ENCODE measurements at regions not wholly inside any gene's neighbourhood (a gene's known extent, or its start where the extent isn't known, plus 50 kb on each side); places are given as distances from the start of the nearest gene placed in this dataset.

DNA sequence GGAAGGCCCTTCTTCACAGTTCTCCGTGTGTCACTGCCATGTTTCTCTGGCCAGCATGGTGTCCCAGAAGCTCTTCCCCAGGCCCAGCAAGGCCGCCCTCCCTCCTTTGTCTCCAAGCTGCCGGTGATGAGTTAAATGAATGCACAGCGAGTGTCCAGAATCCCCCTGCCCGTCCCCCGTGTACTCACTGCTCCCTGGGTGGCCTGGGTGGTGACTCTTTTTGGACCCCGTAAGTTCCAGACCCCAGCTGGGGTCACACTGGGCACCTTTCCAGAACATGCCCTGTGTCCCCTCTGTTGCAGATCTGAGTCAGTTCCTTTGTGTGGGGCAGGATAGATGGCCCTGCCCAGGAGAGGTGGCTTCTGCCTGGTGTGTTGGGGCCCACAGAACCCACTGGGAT is 95.0 kb downstream of the MRPL36 start:
- peaks cover 2% of the 10 kb centered on the region for H3K4me1 ChIP-seq (ENCODE audit: insufficient read depth)
- no peaks in the 10 kb centered on the region for H3K36me3 ChIP-seq (replicated peaks; ENCODE audit: insufficient read depth, low read depth)
- no peak overlapping the region for H2AFZ ChIP-seq
- no peaks in the 10 kb centered on the region for H3K27me3 ChIP-seq
- no peak overlapping the region for H3K27ac ChIP-seq
- no peaks in the 10 kb centered on the region for H3K9me3 ChIP-seq (ENCODE audit: low read depth)
- no peaks in the 10 kb centered on the region for H3K9me2 ChIP-seq (replicated peaks; ENCODE audit: insufficient read depth)
- no peak overlapping the region for H3K4me3 ChIP-seq
- WGBS (ENCODE audit: low lambda C conversion rate, missing lambda C conversion rate), result 87% methylated on average over 7 of the region's 7 CpGs
- H3K4me2 ChIP-seq, result no peak overlapping the region
- TF ChIP-seq, protein P1, sequence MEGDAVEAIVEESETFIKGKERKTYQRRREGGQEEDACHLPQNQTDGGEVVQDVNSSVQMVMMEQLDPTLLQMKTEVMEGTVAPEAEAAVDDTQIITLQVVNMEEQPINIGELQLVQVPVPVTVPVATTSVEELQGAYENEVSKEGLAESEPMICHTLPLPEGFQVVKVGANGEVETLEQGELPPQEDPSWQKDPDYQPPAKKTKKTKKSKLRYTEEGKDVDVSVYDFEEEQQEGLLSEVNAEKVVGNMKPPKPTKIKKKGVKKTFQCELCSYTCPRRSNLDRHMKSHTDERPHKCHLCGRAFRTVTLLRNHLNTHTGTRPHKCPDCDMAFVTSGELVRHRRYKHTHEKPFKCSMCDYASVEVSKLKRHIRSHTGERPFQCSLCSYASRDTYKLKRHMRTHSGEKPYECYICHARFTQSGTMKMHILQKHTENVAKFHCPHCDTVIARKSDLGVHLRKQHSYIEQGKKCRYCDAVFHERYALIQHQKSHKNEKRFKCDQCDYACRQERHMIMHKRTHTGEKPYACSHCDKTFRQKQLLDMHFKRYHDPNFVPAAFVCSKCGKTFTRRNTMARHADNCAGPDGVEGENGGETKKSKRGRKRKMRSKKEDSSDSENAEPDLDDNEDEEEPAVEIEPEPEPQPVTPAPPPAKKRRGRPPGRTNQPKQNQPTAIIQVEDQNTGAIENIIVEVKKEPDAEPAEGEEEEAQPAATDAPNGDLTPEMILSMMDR (IDR thresholded peaks at IDR 0.05; ENCODE audit: poor library complexity), result no peak
- no peak for TF ChIP-seq EZH2phosphoT487 (IDR thresholded peaks at IDR 0.05; ENCODE audit: low read depth, severe bottlenecking, unreplicated experiment)
- H3K79me2 ChIP-seq, result no peaks in the 10 kb centered on the region
- H4K20me1 ChIP-seq (ENCODE audit: insufficient read depth, poor library complexity, severe bottlenecking), result no peaks in the 10 kb centered on the region
- DNase-seq (ENCODE audit: low spot score), result no peak

DNA sequence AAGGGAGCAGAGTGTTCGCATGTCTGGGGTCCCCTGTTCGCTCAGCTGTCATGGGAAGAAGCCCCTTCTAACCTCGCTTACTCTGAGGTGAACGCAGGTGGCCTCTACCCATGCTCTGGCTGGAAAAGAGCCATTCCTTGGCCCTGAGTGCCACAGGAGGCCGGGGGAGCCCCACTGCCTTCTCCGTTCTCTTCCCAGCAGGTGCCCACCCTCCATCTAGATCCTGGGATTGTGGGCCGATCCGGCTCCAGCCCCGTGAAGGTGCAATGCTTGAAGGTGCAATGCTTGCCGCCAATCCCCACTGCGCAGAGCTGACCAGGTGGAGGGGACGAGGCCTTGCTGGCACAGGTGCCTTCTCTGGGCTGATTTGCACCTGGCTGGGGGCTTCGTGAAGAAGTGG is 95.4 kb downstream of the MRPL36 start:
- no peaks in the 10 kb centered on the region for H3K9me2 ChIP-seq (replicated peaks; ENCODE audit: insufficient read depth)
- H3K9me3 ChIP-seq (ENCODE audit: low read depth), result no peaks in the 10 kb centered on the region
- no peak overlapping the region for H3K27ac ChIP-seq
- H3K36me3 ChIP-seq (replicated peaks; ENCODE audit: insufficient read depth, low read depth), result no peaks in the 10 kb centered on the region
- H3K4me3 ChIP-seq, result no peak overlapping the region
- H3K27me3 ChIP-seq, result no peaks in the 10 kb centered on the region
- no peak for DNase-seq (ENCODE audit: low spot score)
- peaks cover 2% of the 10 kb centered on the region for H3K4me1 ChIP-seq (ENCODE audit: insufficient read depth)
- no peak overlapping the region for H2AFZ ChIP-seq
- no peaks in the 10 kb centered on the region for H4K20me1 ChIP-seq (ENCODE audit: insufficient read depth, poor library complexity, severe bottlenecking)
- WGBS (ENCODE audit: low lambda C conversion rate, missing lambda C conversion rate), result 97% methylated on average over 13 of the region's 13 CpGs
- no peaks in the 10 kb centered on the region for H3K79me2 ChIP-seq
- TF ChIP-seq EZH2phosphoT487 (IDR thresholded peaks at IDR 0.05; ENCODE audit: low read depth, severe bottlenecking, unreplicated experiment), result no peak
- no peak for TF ChIP-seq EZH2 (IDR thresholded peaks at IDR 0.05; ENCODE audit: borderline replicate concordance)
- TF ChIP-seq, protein P1 (IDR thresholded peaks at IDR 0.05; ENCODE audit: poor library complexity), result no peak
- no peak overlapping the region for H3K4me2 ChIP-seq

DNA sequence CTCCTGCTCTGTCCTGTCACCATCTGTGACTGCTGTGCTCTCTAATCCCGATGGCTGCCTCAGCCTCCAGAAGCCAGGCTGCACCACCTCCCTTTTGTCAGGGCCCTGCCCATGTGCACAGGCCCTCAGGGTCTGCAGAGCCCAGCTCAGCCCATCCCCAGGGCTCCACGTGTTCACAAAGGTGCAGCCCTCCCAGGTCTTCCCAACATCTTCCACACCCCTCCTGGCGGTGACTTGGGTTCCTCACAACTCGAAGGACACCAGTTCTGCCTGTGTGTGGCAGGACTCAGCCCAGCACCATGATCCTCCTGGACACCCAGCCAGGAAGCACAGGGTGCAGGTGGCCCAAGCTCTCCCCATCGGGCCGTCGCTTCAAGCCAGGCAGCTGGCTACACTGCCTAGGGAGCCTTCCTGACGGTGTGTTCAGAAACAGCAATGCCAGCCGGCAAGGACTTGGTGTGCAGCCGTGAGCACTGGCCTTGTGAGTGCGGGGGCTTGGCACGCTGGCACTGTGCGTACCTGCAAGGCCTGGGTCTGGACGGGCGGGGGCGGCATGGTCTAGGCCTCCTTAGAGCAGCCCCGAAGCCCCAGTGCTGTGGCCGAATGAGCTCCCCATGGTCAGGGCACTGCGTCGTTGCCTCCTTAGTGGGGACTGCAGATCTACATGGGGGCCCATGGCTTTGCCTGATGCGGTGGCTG is 96.1 kb downstream of the MRPL36 start:
- TF ChIP-seq, protein P1 (IDR thresholded peaks at IDR 0.05; ENCODE audit: poor library complexity), result no peak
- TF ChIP-seq EZH2phosphoT487 (IDR thresholded peaks at IDR 0.05; ENCODE audit: low read depth, severe bottlenecking, unreplicated experiment) (no peak), EZH2 (IDR thresholded peaks at IDR 0.05; ENCODE audit: borderline replicate concordance) (no peak)
- Histone ChIP-seq H4K20me1 (ENCODE audit: insufficient read depth, poor library complexity, severe bottlenecking) (no peaks in the 10 kb centered on the region), H2AFZ (no peak overlapping the region), H3K4me1 (ENCODE audit: insufficient read depth) (no peaks in the 10 kb centered on the region), H3K9me3 (ENCODE audit: low read depth) (no peaks in the 10 kb centered on the region), H3K36me3 (replicated peaks; ENCODE audit: insufficient read depth, low read depth) (no peaks in the 10 kb centered on the region), H3K9me2 (replicated peaks; ENCODE audit: insufficient read depth) (no peaks in the 10 kb centered on the region), H3K27ac (no peak overlapping the region), H3K79me2 (no peaks in the 10 kb centered on the region), H3K4me2 (no peak overlapping the region), H3K4me3 (no peak overlapping the region), H3K27me3 (no peaks in the 10 kb centered on the region)
- DNase-seq (ENCODE audit: low spot score), result no peak
- WGBS (ENCODE audit: low lambda C conversion rate, missing lambda C conversion rate), result 90% methylated on average over 21 of the region's 21 CpGs
